ENCODE measurements at regions not wholly inside any gene's neighbourhood (a gene's known extent, or its start where the extent isn't known, plus 50 kb on each side); places are given as distances from the start of the nearest gene placed in this dataset.

- H3K9me3 ChIP-seq: peaks cover 0 to 6% (median 0%) of the 10 kb centered on the region in 3 donors
- no peaks in the 10 kb centered on the region for H3K27me3 ChIP-seq
- intact Hi-C loops (cut with DNase I): no loop called here
- no peak overlapping the region for H3K27ac ChIP-seq
- ATAC-seq (no peak), DNase-seq (no peak)
- H3K4me1 ChIP-seq: no peaks in the 10 kb centered on the region
- 58 to 61% methylated on average over 1 of the region's 1 CpG for WGBS, 2 donors
- H3K4me3 ChIP-seq: no peak overlapping the region
- no peak for TF ChIP-seq POLR2A (IDR thresholded peaks at IDR 0.05)
- H3K36me3 ChIP-seq (replicated peaks in 1 of 2; ENCODE audit: insufficient read depth in 1 of 2, low read depth in 2 of 2): no peaks in the 10 kb centered on the region
Measured at GRCh38 chr2:217316743-217317142, 456.9 kb upstream of the TNP1 start.

- WGBS, 2 donors: 40 to 63% methylated on average over 5 of the region's 5 CpGs
- Histone ChIP-seq H3K4me1 (no peaks in the 10 kb centered on the region), H3K27me3 (no peaks in the 10 kb centered on the region), H3K36me3 (replicated peaks in 1 of 2; ENCODE audit: insufficient read depth in 1 of 2, low read depth in 2 of 2) (no peaks in the 10 kb centered on the region), H3K27ac (no peak overlapping the region), H3K4me3 (no peak overlapping the region), H3K9me3 (peaks cover 0 to 6% (median 0%) of the 10 kb centered on the region in 3 donors)
- DNase-seq (no peak), ATAC-seq (no peak)
- TF ChIP-seq POLR2A (IDR thresholded peaks at IDR 0.05): no peak
- TF ChIP-seq, protein P1, sequence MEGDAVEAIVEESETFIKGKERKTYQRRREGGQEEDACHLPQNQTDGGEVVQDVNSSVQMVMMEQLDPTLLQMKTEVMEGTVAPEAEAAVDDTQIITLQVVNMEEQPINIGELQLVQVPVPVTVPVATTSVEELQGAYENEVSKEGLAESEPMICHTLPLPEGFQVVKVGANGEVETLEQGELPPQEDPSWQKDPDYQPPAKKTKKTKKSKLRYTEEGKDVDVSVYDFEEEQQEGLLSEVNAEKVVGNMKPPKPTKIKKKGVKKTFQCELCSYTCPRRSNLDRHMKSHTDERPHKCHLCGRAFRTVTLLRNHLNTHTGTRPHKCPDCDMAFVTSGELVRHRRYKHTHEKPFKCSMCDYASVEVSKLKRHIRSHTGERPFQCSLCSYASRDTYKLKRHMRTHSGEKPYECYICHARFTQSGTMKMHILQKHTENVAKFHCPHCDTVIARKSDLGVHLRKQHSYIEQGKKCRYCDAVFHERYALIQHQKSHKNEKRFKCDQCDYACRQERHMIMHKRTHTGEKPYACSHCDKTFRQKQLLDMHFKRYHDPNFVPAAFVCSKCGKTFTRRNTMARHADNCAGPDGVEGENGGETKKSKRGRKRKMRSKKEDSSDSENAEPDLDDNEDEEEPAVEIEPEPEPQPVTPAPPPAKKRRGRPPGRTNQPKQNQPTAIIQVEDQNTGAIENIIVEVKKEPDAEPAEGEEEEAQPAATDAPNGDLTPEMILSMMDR (IDR thresholded peaks at IDR 0.05): no peak
- intact Hi-C loops (cut with DNase I): no loop called here
Measured at GRCh38 chr2:217314021-217314460, 454.2 kb upstream of the TNP1 start.

- TF ChIP-seq, protein P1 (IDR thresholded peaks at IDR 0.05): no peak
- TF ChIP-seq POLR2A (IDR thresholded peaks at IDR 0.05): no peak
- no peak overlapping the region for H3K27ac ChIP-seq
- H3K4me3 ChIP-seq: no peak overlapping the region
- DNase-seq (no peak), ATAC-seq (no peak)
- peaks cover 0 to 6% (median 0%) of the 10 kb centered on the region in 3 donors for H3K9me3 ChIP-seq
- intact Hi-C loops (cut with DNase I): no loop called here
- H3K27me3 ChIP-seq: no peaks in the 10 kb centered on the region
- 89 to 92% methylated on average over 4 of the region's 4 CpGs for WGBS, 2 donors
- no peaks in the 10 kb centered on the region for H3K36me3 ChIP-seq (replicated peaks in 1 of 2; ENCODE audit: insufficient read depth in 1 of 2, low read depth in 2 of 2)
- no peaks in the 10 kb centered on the region for H3K4me1 ChIP-seq
Measured at GRCh38 chr2:217313386-217313785, 453.5 kb upstream of the TNP1 start.

DNA sequence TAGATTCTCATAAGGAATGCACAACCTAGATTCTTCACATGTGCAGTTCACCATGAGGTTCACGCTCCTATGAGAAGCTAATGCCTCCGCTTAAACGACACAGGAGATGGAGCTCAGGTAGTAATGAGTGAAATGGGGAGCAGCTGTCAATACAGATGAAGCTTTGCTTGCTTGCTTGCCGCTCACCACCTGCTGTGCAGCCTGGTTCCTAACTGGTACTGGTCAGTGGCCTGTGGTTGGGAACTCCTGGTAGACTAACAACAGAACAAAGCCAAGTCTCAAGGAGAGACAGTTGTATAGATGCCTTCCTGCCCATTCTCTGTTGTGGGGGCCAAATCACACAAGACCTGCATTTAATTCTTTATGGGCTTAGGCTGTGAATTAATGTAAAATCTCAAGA is 449.2 kb upstream of the TNP1 start:
- 93 to 94% methylated on average over 4 of the region's 4 CpGs for WGBS, 2 donors
- no peaks in the 10 kb centered on the region for H3K4me1 ChIP-seq
- no peaks in the 10 kb centered on the region for H3K36me3 ChIP-seq (replicated peaks in 1 of 2; ENCODE audit: insufficient read depth in 1 of 2, low read depth in 2 of 2)
- DNase-seq (no peak), ATAC-seq (no peak)
- no peak overlapping the region for H3K4me3 ChIP-seq
- no peaks in the 10 kb centered on the region for H3K27me3 ChIP-seq
- intact Hi-C loops (cut with DNase I): no loop called here
- no peaks in the 10 kb centered on the region for H3K9me3 ChIP-seq
- TF ChIP-seq POLR2A (IDR thresholded peaks at IDR 0.05): no peak
- TF ChIP-seq, protein P1 (IDR thresholded peaks at IDR 0.05): no peak
- no peak overlapping the region for H3K27ac ChIP-seq

DNA sequence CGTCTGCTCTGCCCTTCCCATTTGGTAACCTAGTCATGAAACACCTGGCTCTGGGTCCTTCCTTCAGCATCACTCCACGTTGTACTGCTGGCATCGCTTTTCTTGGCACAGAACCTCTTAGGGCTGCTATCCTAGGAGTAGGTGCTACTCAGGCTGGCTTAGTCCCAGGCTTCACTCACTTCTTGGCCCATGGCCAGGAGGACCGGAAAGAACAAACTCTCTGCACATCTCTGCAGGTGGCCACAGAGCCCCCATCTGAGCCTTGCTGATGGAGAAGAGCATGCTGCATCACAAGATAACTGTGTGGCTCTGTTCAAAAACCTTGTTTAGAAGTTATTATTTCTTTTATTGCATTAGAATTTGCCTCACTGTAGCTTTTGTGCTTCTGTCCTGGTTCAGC is 447.2 kb upstream of the TNP1 start:
- WGBS, 2 donors: 48% methylated on average over 4 of the region's 4 CpGs
- intact Hi-C loops (cut with DNase I): no loop called here
- H3K4me3 ChIP-seq: no peak overlapping the region
- H3K27me3 ChIP-seq: no peaks in the 10 kb centered on the region
- no peak overlapping the region for H3K27ac ChIP-seq
- peak in 2 of 4 donors; percentile 10 to 18 for DNase-seq
- no peak for TF ChIP-seq POLR2A (IDR thresholded peaks at IDR 0.05)
- TF ChIP-seq, protein P1 (IDR thresholded peaks at IDR 0.05): no peak
- ATAC-seq: no peak
- H3K36me3 ChIP-seq (replicated peaks in 1 of 2; ENCODE audit: insufficient read depth in 1 of 2, low read depth in 2 of 2): no peaks in the 10 kb centered on the region
- no peaks in the 10 kb centered on the region for H3K4me1 ChIP-seq
- H3K9me3 ChIP-seq: no peaks in the 10 kb centered on the region

Data from body of pancreas (tissue), 4 donors.